Vagina (tissue), 2 donors: ENCODE measurements at regions not wholly inside any gene's neighbourhood (a gene's known extent, or its start where the extent isn't known, plus 50 kb on each side); places are given as distances from the start of the nearest gene placed in this dataset.

Experiments
- CTCF ChIP-seq, 3 experiments: fragments of 450-650 bp in 2 of 3; fragments of 200-600 bp in 1 of 3; sonication (generic) in 1 of 3; IDR thresholded peaks; one replicate each; pipeline ENCODE4 v1.5.1; 2017 to 2019; ENCODE audit warnings: antibody characterized with exemption in 3 of 3, mild to moderate bottlenecking in 2 of 3, moderate library complexity in 2 of 3
- POLR2A ChIP-seq, 2 donors: fragments of 450-650 bp; IDR thresholded peaks; one replicate each; pipeline ENCODE4 v1.6.1; 2017; ENCODE audit warnings: antibody characterized with exemption in 2 of 2, mild to moderate bottlenecking in 2 of 2, moderate library complexity in 2 of 2
- POLR2AphosphoS5 ChIP-seq, 2 donors: sonication (generic); formaldehyde crosslinking; IDR thresholded peaks; one replicate each; pipeline ENCODE4 v1.9.0; 2017; ENCODE audit warnings: antibody characterized with exemption in 2 of 2, mild to moderate bottlenecking in 2 of 2, low read depth in 1 of 2; ENCODE audit not compliant: insufficient read depth in 1 of 2

GRCh38 chr6:137999815-138000214 is 107.4 kb downstream of the PERP start:
- TF ChIP-seq POLR2AphosphoS5 (IDR thresholded peaks at IDR 0.05; ENCODE audit: insufficient read depth in 1 of 2, low read depth in 1 of 2) (no peak), POLR2A (IDR thresholded peaks at IDR 0.05) (no peak), CTCF (IDR thresholded peaks at IDR 0.05) (no peak)
